ENCODE measurements at regions not wholly inside any gene's neighbourhood (a gene's known extent, or its start where the extent isn't known, plus 50 kb on each side); places are given as distances from the start of the nearest gene placed in this dataset.

- no peak for TF ChIP-seq CTCF (conservative IDR thresholded peaks at IDR 0.05)
- TF ChIP-seq ZFX (IDR thresholded peaks at IDR 0.05), result no peak
Observed at GRCh38 chr9:82363198-82363597, 374.6 kb downstream of the SPATA31D1 start.
